ENCODE measurements at regions not wholly inside any gene's neighbourhood (a gene's known extent, or its start where the extent isn't known, plus 50 kb on each side); places are given as distances from the start of the nearest gene placed in this dataset.

GRCh38 chr1:234743791-234744611, 134.0 kb upstream of the IRF2BP2 start:
- TF ChIP-seq ZBTB17 (tag by site-specific recombination; IDR thresholded peaks at IDR 0.05) (peak; percentile 62; the same call in 1 of the 2 replicates), ZNF184 (tag by site-specific recombination; IDR thresholded peaks at IDR 0.05) (0 out of 2 replicates have a peak, but pooled peaks have one; percentile 4), ZNF394 (tag by site-specific recombination; IDR thresholded peaks at IDR 0.05; ENCODE audit: borderline replicate concordance) (peak; percentile 53; the same call in 1 of the 2 replicates), SP7 (tag by site-specific recombination; IDR thresholded peaks at IDR 0.05) (0 out of 2 replicates have a peak, but pooled peaks have one; percentile 8), ZNF600 (tag by site-specific recombination; IDR thresholded peaks at IDR 0.05) (peak; percentile 94), PRDM1 (tag by site-specific recombination; IDR thresholded peaks at IDR 0.05) (peak; percentile 29; the same call in 1 of the 2 replicates), ZNF664 (tag by site-specific recombination; IDR thresholded peaks at IDR 0.05) (0 out of 2 replicates have a peak, but pooled peaks have one; percentile 26), ZBTB20 (tag by site-specific recombination; IDR thresholded peaks at IDR 0.05) (peak; percentile 98), ZNF366 (tag by site-specific recombination; conservative IDR thresholded peaks at IDR 0.05) (0 out of 2 replicates have a peak, but pooled peaks have one; percentile 16), ZEB2 (tag by site-specific recombination; IDR thresholded peaks at IDR 0.05) (peak; percentile 72; the same call in 1 of the 2 replicates), ZNF324 (tag by site-specific recombination; IDR thresholded peaks at IDR 0.05) (no peak), ZFHX2 (tag by site-specific recombination; conservative IDR thresholded peaks at IDR 0.05) (no peak), ZNF10 (tag by site-specific recombination; IDR thresholded peaks at IDR 0.05) (0 out of 2 replicates have a peak, but pooled peaks have one; percentile 15), PRDM10 (tag by site-specific recombination; IDR thresholded peaks at IDR 0.05) (peak; percentile 11; the same call in 1 of the 2 replicates), IKZF3 (tag by site-specific recombination; IDR thresholded peaks at IDR 0.05) (peak; percentile 56), ZNF2 (tag by site-specific recombination; IDR thresholded peaks at IDR 0.05) (0 out of 2 replicates have a peak, but pooled peaks have one; percentile 15), ZNF335 (tag by site-specific recombination; conservative IDR thresholded peaks at IDR 0.05) (peak; percentile 36), ZBTB44 (tag by site-specific recombination; IDR thresholded peaks at IDR 0.05) (peak; percentile 47), ZNF792 (tag by site-specific recombination; IDR thresholded peaks at IDR 0.05) (no peak), ZNF114 (tag by site-specific recombination; IDR thresholded peaks at IDR 0.05) (no peak), PRDM6 (tag by site-specific recombination; IDR thresholded peaks at IDR 0.05) (peak; percentile 62; the same call in 1 of the 2 replicates), ZBTB48 (tag by site-specific recombination; IDR thresholded peaks at IDR 0.05) (peak; percentile 97), MZF1 (tag by site-specific recombination; IDR thresholded peaks at IDR 0.05; ENCODE audit: borderline replicate concordance) (peak; percentile 71; the same call in 1 of the 2 replicates), ZNF558 (tag by site-specific recombination; IDR thresholded peaks at IDR 0.05) (no peak)
- no peak overlapping the region for H3K4me3 ChIP-seq (ENCODE audit: low read depth, low read length)
- ChIA-PET CTCF (interaction anchor here (0.6 to 1.3 kb wide), 9 partner anchors 9 to 257 kb away, joined by 3 to 5 read pairs (median 3); no protein-coding TSS in a partner anchor), POLR2A (interaction anchor here (0.7 to 1.8 kb wide), 7 partner anchors 12 to 144 kb away, joined by 3 to 8 read pairs (median 4); partner anchors contain the start of gene IRF2BP2)
- H3K9me3 ChIP-seq (ENCODE audit: control insufficient read depth, insufficient read depth, low read depth, low read length): no peaks in the 10 kb centered on the region
- H3K27ac ChIP-seq (ENCODE audit: extremely low read depth, low read depth, low read length): peak overlapping the region; percentile 5; the same call in 1 of the 2 replicates
- H3K36me3 ChIP-seq (ENCODE audit: control insufficient read depth in 2 of 2, insufficient read depth in 1 of 2, low read length in 2 of 2): no peaks in the 10 kb centered on the region
- H3K4me1 ChIP-seq (ENCODE audit: control insufficient read depth, insufficient read depth, low read length): peaks cover 33% of the 10 kb centered on the region

Data from HEK293 (cell line).